IMR-90 (cell line): ENCODE measurements at regions not wholly inside any gene's neighbourhood (a gene's known extent, or its start where the extent isn't known, plus 50 kb on each side); places are given as distances from the start of the nearest gene placed in this dataset.
A peak's percentile ranks its signal among the peaks of the same experiment; 100 is the strongest.

Source experiments
- ATAC-seq: fragments of 200-7000 bp; cut with Tn5 transposase; 2 replicates; pipeline ENCODE4 v1.9.1; 2020; ENCODE audit warnings: low read depth, mild to moderate bottlenecking, moderate library complexity
- BruUV-seq: library from RNA; stranded (reverse); fragments of 400-500 nt; replicated peaks from 2 replicates; lab custom pipeline; 2021; lab: Mats Ljungman, UMichigan
- CTCF ChIA-PET: fragments of 300-600 bp; formaldehyde crosslinking; extraction: SDS; loops from one replicate; lab custom pipeline; 2021; ENCODE audit warnings: antibody characterized with exemption; lab: Yijun Ruan, JAX
- POLR2A ChIA-PET: fragments of 300-600 bp; sonication (Branson Sonifier 250); formaldehyde crosslinking; loops from one replicate; lab custom pipeline; 2022; ENCODE audit warnings: antibody characterized with exemption; ENCODE audit not compliant: unreplicated experiment; lab: Charles Lee
- DNase-seq: peaks from one replicate; pipeline ENCODE4 v3.0.0; 2013
- H2AFZ ChIP-seq: replicated peaks from 2 replicates; pipeline ENCODE3; 2013; ENCODE audit warnings: low read length, mild to moderate bottlenecking; ENCODE audit not compliant: poor library complexity
- H2AK5ac ChIP-seq: 2 replicates; pipeline ENCODE4 v1.6.1; 2013; ENCODE audit warnings: low read depth, low read length, inconsistent platforms
- H2AK9ac ChIP-seq: replicated peaks from 2 replicates; pipeline ENCODE3; 2013; ENCODE audit warnings: mild to moderate bottlenecking, low read depth, low read length, moderate library complexity; ENCODE audit not compliant: poor library complexity
- H2BK120ac ChIP-seq: 2 replicates; pipeline ENCODE4 v1.6.1; 2013; ENCODE audit warnings: low read depth, low read length, inconsistent platforms
- H2BK15ac ChIP-seq: 3 replicates; pipeline ENCODE4 v1.6.1; 2013; ENCODE audit warnings: low read depth, low read length, inconsistent platforms
- H2BK20ac ChIP-seq: 2 replicates; pipeline ENCODE4 v1.6.1; 2013; ENCODE audit warnings: low read depth, mild to moderate bottlenecking, inconsistent platforms, low read length, moderate library complexity
- H2BK5ac ChIP-seq: 2 replicates; pipeline ENCODE4 v1.6.1; 2013; ENCODE audit warnings: mild to moderate bottlenecking, low read depth, low read length, inconsistent platforms; ENCODE audit not compliant: poor library complexity, severe bottlenecking
- H3K14ac ChIP-seq: replicated peaks from 2 replicates; pipeline ENCODE4 v1.6.1; 2013; ENCODE audit warnings: low read depth, low read length, inconsistent platforms
- H3K18ac ChIP-seq: 2 replicates; pipeline ENCODE4 v1.6.1; 2013; ENCODE audit warnings: low read depth, low read length, control low read depth
- H3K23ac ChIP-seq: 2 replicates; pipeline ENCODE4 v1.6.1; 2013; ENCODE audit warnings: low read depth, low read length, inconsistent platforms
- H3K27ac ChIP-seq: 2 replicates; pipeline ENCODE4 v1.5.1; 2013; ENCODE audit warnings: mild to moderate bottlenecking, control low read depth, low read length; ENCODE audit not compliant: insufficient read depth
- H3K27me3 ChIP-seq: 2 replicates; pipeline ENCODE4 v1.6.1; 2013; ENCODE audit warnings: low read length; ENCODE audit not compliant: control insufficient read depth, insufficient read depth
- H3K36me3 ChIP-seq: 2 replicates; pipeline ENCODE4 v1.6.1; 2013; ENCODE audit warnings: low read length, mixed read lengths; ENCODE audit not compliant: control insufficient read depth, insufficient read depth
- H3K4ac ChIP-seq: 2 replicates; pipeline ENCODE4 v1.6.1; 2013; ENCODE audit warnings: low read depth, low read length, inconsistent platforms
- H3K4me1 ChIP-seq: 2 replicates; pipeline ENCODE4 v1.6.1; 2013; ENCODE audit warnings: low read length, mixed read lengths; ENCODE audit not compliant: control insufficient read depth, insufficient read depth
- H3K4me2 ChIP-seq: 2 replicates; pipeline ENCODE4 v1.6.1; 2013; ENCODE audit warnings: low read depth, mild to moderate bottlenecking, control low read depth, low read length, moderate library complexity
- H3K4me3 ChIP-seq: 2 replicates; pipeline ENCODE4 v1.5.1; 2013; ENCODE audit warnings: low read depth, mild to moderate bottlenecking, control low read depth, low read length, moderate library complexity; ENCODE audit not compliant: insufficient read depth
- H3K56ac ChIP-seq: 2 replicates; pipeline ENCODE4 v1.6.1; 2013; ENCODE audit warnings: low read length, inconsistent platforms; ENCODE audit not compliant: insufficient read depth; ENCODE audit errors: extremely low read depth
- H3K79me1 ChIP-seq, 2 experiments: 2 replicates each; pipeline ENCODE4 v1.6.1; 2013; ENCODE audit warnings: low read length in 2 of 2, inconsistent platforms in 1 of 2, low read depth in 1 of 2
- H3K9ac ChIP-seq: 2 replicates; pipeline ENCODE4 v1.6.1; 2013; ENCODE audit warnings: low read depth, low read length, control low read depth
- H3K9me1 ChIP-seq: 2 replicates; pipeline ENCODE4 v1.6.1; 2013; ENCODE audit warnings: low read length, inconsistent platforms; ENCODE audit not compliant: insufficient read depth
- H3K9me3 ChIP-seq: 2 replicates; pipeline ENCODE4 v1.6.1; 2013; ENCODE audit warnings: low read length; ENCODE audit not compliant: control insufficient read depth, insufficient read depth
- H4K20me1 ChIP-seq: 2 replicates; pipeline ENCODE4 v1.6.1; 2013; ENCODE audit warnings: low read length, inconsistent platforms; ENCODE audit not compliant: insufficient read depth
- H4K5ac ChIP-seq: 2 replicates; pipeline ENCODE4 v1.6.1; 2013; ENCODE audit warnings: mild to moderate bottlenecking, low read depth, low read length, control low read depth
- H4K8ac ChIP-seq, 2 experiments: 2 replicates each; pipeline ENCODE4 v1.6.1; 2013; ENCODE audit warnings: low read depth in 2 of 2, low read length in 2 of 2, control low read depth in 1 of 2, inconsistent platforms in 1 of 2
- H4K91ac ChIP-seq: 2 replicates; pipeline ENCODE4 v1.6.1; 2013; ENCODE audit warnings: low read depth, low read length, inconsistent platforms; ENCODE audit not compliant: insufficient read depth
- BHLHE40 ChIP-seq: fragments of 150-350 bp; IDR thresholded peaks from 2 replicates; pipeline ENCODE4 v1.6.1; 2016; ENCODE audit warnings: mild to moderate bottlenecking, low read depth, low read length
- CEBPB ChIP-seq: IDR thresholded peaks from 2 replicates; pipeline ENCODE4 v1.6.1; 2012; ENCODE audit warnings: low read depth, low read length, improper control_type of control experiment
- CHD1 ChIP-seq: IDR thresholded peaks from 2 replicates; pipeline ENCODE4 v1.6.1; 2012; ENCODE audit warnings: low read depth, low read length, improper control_type of control experiment
- POLR2A ChIP-seq: IDR thresholded peaks from 2 replicates; pipeline ENCODE4 v1.6.1; 2012; ENCODE audit warnings: mild to moderate bottlenecking, low read depth, low read length
- RAD21 ChIP-seq: IDR thresholded peaks from 2 replicates; pipeline ENCODE4 v1.6.1; 2012; ENCODE audit warnings: low read length, improper control_type of control experiment
- RFX5 ChIP-seq: IDR thresholded peaks from 2 replicates; pipeline ENCODE4 v1.8.0; 2012; ENCODE audit warnings: low read depth, mild to moderate bottlenecking, low read length, moderate library complexity
- USF2 ChIP-seq: fragments of 150-350 bp; IDR thresholded peaks from 2 replicates; pipeline ENCODE4 v1.6.1; 2017; ENCODE audit warnings: mild to moderate bottlenecking, antibody characterized with exemption, low read length, low read depth
- WGBS, 2 experiments: methylation state at CpG; one replicate each; pipeline versions ENCODE4 v1.1.5 to v1.1.7; 2013; ENCODE audit warnings: missing lambda C conversion rate in 2 of 2; ENCODE audit not compliant: insufficient read length in 1 of 2; ENCODE audit errors: extremely low coverage in 2 of 2; 5-methylcytosine and 5-hydroxymethylcytosine counted together
- dilution Hi-C: fragments of 300-500 bp; cut with HindIII; formaldehyde crosslinking; loops from one replicate; pipeline ENCODE4 v1.14.3; 2018; ENCODE audit warnings: low sequenced_read_pairs; ENCODE audit not compliant: unreplicated experiment
- in situ Hi-C: fragments of 300-500 bp; cut with MboI; formaldehyde crosslinking; loops from 3 replicates; pipeline ENCODE4 v1.14.3; 2019; ENCODE audit warnings: low sequenced_read_pairs, inconsistent platforms, mixed read lengths
- intact Hi-C: fragments of 100-400 bp; cut with micrococcal nuclease; formaldehyde crosslinking; loops from 2 replicates; pipeline ENCODE4 v1.10.0; 2022
- TF ChIP-seq, protein P1 (sequence below): fragments of 150-350 bp; IDR thresholded peaks from 2 replicates; pipeline ENCODE4 v1.6.1; 2016; ENCODE audit warnings: low read depth, mild to moderate bottlenecking, low read length, moderate library complexity, borderline replicate concordance

- peak overlapping the region; percentile 36 for H4K91ac ChIP-seq
These were observed 72.0 kb downstream of the VCAM1 start for GRCh38 chr1:100791586-100791985.

More at GRCh38 chr1:100791586-100791985, 72.0 kb downstream of the VCAM1 start:
- DNase-seq, result peak; percentile 66
- ChIA-PET CTCF (no interaction called here), POLR2A (no interaction called here)
- ATAC-seq, result peak; percentile 72
- H4K5ac ChIP-seq, result peak overlapping the region; percentile 97
- no peak overlapping the region for H2AK9ac ChIP-seq
- H4K20me1 ChIP-seq, result no peaks in the 10 kb centered on the region
- peak overlapping the region; percentile 68; the same call in 1 of the 2 replicates for H2BK20ac ChIP-seq
- peak overlapping the region; percentile 88; the same call in 1 of the 3 replicates for H2BK15ac ChIP-seq
- TF ChIP-seq RFX5 (no peak), CEBPB (peak; percentile 50), USF2 (no peak), BHLHE40 (no peak), POLR2A (no peak), RAD21 (no peak), CHD1 (no peak)
- TF ChIP-seq, protein P1, sequence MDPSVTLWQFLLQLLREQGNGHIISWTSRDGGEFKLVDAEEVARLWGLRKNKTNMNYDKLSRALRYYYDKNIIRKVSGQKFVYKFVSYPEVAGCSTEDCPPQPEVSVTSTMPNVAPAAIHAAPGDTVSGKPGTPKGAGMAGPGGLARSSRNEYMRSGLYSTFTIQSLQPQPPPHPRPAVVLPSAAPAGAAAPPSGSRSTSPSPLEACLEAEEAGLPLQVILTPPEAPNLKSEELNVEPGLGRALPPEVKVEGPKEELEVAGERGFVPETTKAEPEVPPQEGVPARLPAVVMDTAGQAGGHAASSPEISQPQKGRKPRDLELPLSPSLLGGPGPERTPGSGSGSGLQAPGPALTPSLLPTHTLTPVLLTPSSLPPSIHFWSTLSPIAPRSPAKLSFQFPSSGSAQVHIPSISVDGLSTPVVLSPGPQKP, result no peak
- no peaks in the 10 kb centered on the region for H3K9me3 ChIP-seq
- no CpG with 5 or more reads among the region's 2 CpGs for WGBS, 2 experiments
- H3K27me3 ChIP-seq, result no peaks in the 10 kb centered on the region
- H3K23ac ChIP-seq, result 0 out of 2 replicates have a peak overlapping the region, but pooled peaks have one; percentile 59
- H3K4me3 ChIP-seq, result no peak overlapping the region
- in situ Hi-C loops (no loop called here), dilution Hi-C loops (no loop called here), intact Hi-C loops (loop anchor here (10.0 kb wide), 1 partner anchor 167 kb away; no protein-coding TSS in a partner anchor)
- peaks cover 12% of the 10 kb centered on the region for H3K4me1 ChIP-seq
- no peaks in the 10 kb centered on the region for H3K79me1 ChIP-seq
- H2BK120ac ChIP-seq, result peak overlapping the region; percentile 88
- peak overlapping the region; percentile 98 for H3K18ac ChIP-seq
- H3K14ac ChIP-seq, result peak overlapping the region; percentile 68; the same call in 1 of the 2 replicates
- H2BK5ac ChIP-seq, result peak overlapping the region; percentile 83
- H3K56ac ChIP-seq, result no peak overlapping the region; the same call in 1 of the 2 replicates
- no peaks in the 10 kb centered on the region for H3K9me1 ChIP-seq
- H3K27ac ChIP-seq, result peak overlapping the region; percentile 95; the same call in 1 of the 2 replicates
- H4K8ac ChIP-seq, result peak overlapping the region; percentile 58 to 61
- H2AFZ ChIP-seq, result no peak overlapping the region
- peak overlapping the region; percentile 55; the same call in 1 of the 2 replicates for H2AK5ac ChIP-seq
- H3K4ac ChIP-seq, result peak overlapping the region; percentile 30
- peak overlapping the region; percentile 69 for H3K4me2 ChIP-seq
- BruUV-seq, result no TSS peak
- H3K9ac ChIP-seq, result no peak overlapping the region
- no peaks in the 10 kb centered on the region for H3K36me3 ChIP-seq
